Activated CD4-positive, alpha-beta T cell treated with anti-CD3 and anti-CD28 coated beads for 4 hours (primary cell): ENCODE measurements at regions not wholly inside any gene's neighbourhood (a gene's known extent, or its start where the extent isn't known, plus 50 kb on each side); places are given as distances from the start of the nearest gene placed in this dataset.
"Not testable (repeated sequence)": the region's sequence is repeated elsewhere in the genome, so short reads cannot be mapped to it uniquely, and the experiment has no call there.

Source experiments
- DNase-seq, 2 donors: peaks; one replicate each; pipeline ENCODE4 v3.0.0-alpha.2; 2020

DNA sequence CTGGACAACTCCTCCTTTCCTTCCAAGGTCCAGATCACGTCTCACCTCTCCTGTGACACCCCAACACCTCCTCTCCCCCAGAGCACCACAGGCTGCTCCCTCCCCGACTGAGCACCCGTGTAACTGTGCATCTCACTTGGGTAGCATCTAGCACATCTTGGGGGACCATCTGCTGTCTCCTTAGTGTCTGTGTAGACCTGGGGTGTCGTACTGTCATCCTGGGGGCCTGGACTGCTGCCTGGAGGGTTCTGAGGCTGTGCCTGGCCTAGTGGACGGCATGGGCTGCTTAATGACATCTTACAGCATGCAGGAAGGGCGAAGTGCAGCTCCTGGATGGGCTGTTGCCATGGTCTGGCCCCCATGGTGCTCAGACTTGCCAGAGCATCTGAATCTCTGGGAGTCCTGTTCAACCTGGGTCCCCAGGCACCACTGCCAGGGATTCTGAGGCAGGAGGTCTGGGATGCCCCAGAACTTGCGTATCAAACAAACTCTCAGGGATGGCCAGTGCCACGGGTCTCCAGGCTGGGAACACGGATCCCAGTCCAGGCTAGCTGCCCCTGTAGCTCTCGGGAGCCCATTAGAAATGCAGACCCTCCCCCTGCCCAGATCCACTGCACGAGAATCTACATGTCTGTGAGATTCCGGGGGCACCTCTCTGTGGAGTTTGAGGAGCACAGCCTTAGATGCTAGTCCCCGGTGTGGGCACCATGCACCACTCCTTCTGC, 194.4 kb upstream of the ZNF469 start:
- not testable (repeated sequence) for DNase-seq

DNA sequence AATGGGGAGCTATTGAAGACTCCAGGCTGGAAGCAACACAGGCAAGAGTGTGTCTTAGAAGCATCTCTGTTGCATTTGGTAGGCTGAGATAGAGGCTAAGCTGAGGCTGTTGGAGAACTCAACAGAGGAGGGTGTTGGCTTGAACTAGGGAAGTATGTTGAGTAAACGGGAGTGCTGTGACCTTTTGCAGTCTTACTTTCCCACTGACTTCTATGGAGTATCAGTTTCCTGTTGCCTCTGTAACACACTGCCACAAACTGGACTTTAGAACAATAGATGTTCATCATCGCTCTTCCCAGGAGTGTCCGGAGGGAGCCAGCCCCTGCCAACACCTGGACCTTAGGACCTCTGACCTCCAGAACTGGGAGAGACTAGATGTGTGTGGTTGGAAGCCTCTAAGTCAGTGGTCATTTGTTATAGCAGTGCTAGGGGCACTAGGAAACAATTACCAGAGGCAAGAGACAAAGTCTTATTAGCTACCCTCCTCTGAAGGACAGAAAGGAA, 192.1 kb upstream of the ZNF469 start:
- not testable (repeated sequence) for DNase-seq

GRCh38 chr16:88191168-88191567, 191.6 kb upstream of the ZNF469 start:
- not testable (repeated sequence) for DNase-seq

GRCh38 chr16:88192601-88193000, 190.2 kb upstream of the ZNF469 start:
- no peak for DNase-seq

GRCh38 chr16:88193706-88194396, 188.9 kb upstream of the ZNF469 start:
- peak in 1 of 2 donors; percentile 8 for DNase-seq

DNA sequence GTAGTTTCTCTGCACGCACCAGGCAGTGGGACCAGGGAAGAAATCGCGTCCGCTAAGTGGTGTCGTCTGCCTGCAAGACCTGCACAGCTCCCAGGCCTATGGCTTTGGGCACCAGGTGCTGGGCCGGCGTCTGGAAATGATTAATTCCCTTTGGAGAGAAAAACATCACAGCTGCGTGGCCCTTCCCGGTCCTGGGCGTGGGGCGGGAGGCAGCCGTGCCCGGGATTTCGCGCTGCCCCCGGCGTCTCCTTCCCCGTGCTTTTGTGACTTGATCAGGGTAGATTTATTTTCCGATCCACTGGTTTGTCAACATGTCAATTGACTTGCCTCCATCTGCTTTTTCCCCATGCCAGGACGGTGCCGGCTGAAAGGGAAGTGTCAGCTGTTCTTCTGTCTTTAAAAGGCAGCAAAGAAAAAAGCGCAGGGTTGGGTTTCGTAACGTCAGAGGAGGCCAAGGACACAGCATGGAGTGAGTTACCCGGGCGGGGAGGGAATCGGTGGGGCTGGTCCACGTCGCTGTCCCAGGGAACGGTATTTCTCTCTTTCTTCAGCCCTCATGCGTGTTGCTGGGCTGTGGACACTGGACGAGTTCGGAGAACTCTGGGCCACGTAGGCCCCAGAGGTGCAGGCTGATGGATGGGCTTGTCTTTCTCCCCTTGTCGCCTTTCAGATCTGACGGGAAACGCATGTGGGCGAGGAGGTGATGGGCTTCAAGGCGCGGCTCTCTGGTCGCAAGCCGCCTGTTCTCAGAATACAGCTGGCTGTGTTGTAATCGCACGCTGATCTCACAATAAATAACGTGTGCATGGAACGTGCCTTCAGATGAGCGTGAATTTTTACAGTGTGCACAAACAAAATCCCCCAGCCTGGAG, 188.1 kb upstream of the ZNF469 start:
- DNase-seq, result no peak

DNA sequence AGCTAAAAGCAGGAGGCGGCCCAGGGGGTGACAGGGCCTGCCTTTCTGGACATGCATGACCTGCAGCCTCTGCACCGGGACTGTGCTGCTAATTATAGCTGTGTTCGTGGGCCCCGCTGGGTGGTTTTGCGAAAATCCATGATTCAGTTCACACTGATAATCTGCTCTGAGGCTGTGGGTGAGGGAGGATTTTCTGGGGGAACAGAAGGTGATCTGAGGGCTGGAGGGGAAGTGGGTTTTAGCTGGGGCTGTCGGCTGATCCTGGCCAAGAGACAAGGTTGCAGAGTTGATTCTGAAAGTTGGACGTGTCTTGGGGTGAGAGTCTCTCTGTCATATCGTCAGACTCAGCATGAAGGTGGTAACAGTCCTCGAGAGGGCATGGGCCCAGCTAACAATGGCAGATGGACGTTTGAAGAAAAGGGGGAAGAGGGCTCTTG, 187.5 kb upstream of the ZNF469 start:
- DNase-seq, result no peak

DNA sequence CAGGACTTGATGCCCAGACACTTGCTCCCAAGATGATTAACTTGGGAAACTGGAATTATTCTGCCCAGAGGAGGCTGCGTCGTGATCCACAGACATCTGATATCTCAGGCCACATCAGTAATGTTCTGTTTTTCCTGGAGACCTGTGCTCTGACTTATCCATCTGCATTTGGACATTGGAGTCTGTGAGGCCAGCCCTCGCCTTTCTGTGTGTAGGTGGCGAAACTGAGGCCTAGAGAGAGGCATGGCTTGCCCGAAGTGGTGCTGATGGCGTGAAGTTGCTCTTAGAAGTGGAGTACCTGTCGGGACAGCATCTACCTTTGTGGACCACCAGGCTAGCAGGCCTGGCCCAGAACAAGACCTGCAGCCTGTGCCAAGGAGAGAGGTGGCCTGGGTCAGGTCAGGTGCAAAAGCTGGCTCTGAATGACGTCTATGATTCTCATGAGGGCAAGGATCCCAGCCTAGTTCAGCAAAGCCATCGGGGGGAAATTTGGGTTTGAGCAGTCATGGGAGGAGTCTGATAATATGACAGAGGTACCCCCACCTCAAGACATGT, 186.8 kb upstream of the ZNF469 start:
- DNase-seq, result no peak

DNA sequence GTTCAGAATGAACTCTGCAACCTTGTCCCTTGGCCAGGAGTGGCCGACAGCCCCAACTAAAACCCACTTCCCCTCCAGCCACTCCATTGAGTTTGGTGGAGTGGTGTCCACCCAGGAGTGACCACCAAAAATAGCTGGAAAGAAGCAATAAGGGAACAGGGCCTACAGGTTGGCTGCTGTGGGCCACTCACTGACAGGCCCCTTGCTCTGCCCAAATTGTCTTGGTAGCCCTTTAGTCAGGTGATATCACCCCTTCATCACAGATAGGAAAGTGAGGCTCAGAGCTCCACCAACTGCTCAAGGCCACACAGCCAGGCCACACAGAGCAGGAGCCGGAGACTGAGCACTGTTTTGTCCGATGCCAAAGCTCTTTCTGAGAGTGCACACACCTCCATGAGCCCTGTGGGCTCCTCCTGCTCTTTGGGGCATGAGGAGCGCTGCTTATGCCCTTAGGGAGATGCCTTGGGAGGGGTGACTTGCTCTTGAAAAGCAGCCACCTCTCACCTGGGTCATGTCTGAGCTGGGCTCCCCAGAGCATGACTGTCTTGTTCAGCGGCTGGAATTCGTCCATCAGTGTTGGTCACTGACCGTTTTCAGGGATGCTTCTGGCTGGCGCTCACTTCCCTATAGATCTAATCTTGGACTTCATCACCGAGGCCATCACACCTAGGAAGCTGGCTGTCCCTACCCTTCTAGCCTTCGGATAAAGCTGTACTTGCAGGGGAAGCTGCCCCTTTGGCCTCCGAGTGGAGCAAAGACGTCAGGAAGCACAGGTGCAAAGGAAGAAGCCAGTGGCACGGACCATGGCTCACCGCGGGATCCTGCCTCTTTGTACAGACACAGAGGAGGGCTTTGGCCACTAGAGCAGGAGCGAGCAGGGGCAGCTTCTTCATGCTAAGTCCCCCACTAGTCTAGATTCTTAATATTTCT, 186.0 kb upstream of the ZNF469 start:
- no peak for DNase-seq

GRCh38 chr16:88197481-88198456, 185.0 kb upstream of the ZNF469 start:
- DNase-seq, result no peak

DNA sequence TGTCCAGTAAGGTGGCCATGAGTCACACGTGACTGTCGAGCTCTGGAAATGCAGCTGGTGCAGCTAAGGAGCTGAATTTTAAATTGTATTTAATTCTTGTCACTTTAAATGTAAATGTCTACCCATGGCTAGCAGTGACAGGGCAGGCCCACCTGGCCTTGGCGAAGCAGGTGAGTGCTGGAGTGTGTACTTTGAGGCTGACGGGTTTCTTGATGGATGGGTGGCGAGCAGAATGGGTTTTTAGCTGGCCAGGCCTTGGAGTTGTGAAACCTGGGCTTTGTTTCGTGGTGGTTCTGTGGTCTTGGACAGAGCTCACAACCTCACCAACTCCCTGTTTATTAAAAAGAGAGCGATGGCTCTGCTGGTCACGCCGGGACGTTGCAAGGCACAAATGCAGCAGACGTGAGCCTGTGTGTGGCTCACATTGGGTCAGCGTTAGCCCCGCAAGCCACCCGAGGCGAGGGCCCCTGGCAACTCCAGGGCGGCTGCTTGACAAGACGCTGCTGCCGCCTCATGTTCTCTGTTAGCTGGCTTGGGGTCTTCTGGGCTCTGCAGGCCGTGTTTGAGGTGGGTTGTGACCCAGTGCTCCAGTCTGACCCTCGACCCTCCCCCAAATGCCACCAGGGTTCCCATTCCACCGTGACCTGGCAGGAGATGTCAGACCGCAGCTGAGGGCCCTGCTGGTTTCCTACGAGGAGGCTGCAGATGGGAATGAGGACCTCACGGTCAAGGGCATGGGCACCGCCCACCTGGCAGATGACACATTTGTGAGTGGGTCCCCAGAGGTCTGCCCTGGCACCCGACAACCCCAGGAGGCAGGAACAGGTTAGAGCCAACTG, 184.1 kb upstream of the ZNF469 start:
- DNase-seq, result not testable (repeated sequence)

GRCh38 chr16:88199296-88200153, 183.2 kb upstream of the ZNF469 start:
- DNase-seq, result not testable (repeated sequence)

GRCh38 chr16:88200154-88200895, 182.4 kb upstream of the ZNF469 start:
- DNase-seq, result not testable (repeated sequence)

GRCh38 chr16:88200896-88201185, 181.9 kb upstream of the ZNF469 start:
- no peak for DNase-seq

- DNase-seq, result not testable (repeated sequence)
Measured at GRCh38 chr16:88201611-88202010, 181.1 kb upstream of the ZNF469 start.

DNA sequence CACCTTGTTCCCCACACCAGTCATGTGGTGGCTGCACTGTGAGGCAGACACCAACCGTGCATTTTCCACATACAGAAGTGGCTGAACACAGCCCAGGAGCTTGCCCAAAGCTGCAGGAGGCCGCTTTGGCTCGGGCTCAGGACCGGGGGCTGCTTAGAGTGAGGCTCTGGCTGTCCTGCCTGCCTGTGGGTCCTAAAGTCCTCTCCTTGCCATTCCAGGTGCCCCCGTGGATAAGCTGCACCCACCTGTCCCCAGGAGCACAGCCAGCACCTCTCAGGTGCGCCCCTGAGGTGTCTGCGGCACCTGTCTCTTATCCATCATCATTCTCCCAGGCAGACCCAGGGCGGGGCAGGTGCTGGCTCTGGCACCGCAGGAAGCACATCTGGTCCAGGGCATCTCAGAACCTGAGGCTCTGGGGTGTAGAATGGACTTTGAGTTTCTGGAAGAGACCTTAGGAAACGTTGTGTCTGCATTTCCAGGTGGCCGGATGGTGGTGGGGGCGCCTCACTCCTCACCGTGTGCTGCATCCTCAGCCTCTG, 180.5 kb upstream of the ZNF469 start:
- DNase-seq, result no peak

GRCh38 chr16:88202856-88203681, 179.7 kb upstream of the ZNF469 start:
- DNase-seq, result not testable (repeated sequence)
